ENCODE measurements at regions not wholly inside any gene's neighbourhood (a gene's known extent, or its start where the extent isn't known, plus 50 kb on each side); places are given as distances from the start of the nearest gene placed in this dataset.

GRCh38 chr2:120902592-120902991, 166.9 kb downstream of the GLI2 start:
- Histone ChIP-seq H3K79me2 (ENCODE audit: control insufficient read depth, insufficient read depth, low read length) (no peaks in the 10 kb centered on the region), H3K4me2 (replicated peaks; ENCODE audit: low read depth, low read length, poor library complexity, severe bottlenecking) (no peak overlapping the region), H3K27me3 (replicated peaks in 1 of 4; ENCODE audit: control extremely low read depth in 1 of 4, control insufficient read depth in 3 of 4, insufficient read depth in 4 of 4, low read length in 3 of 4) (no peaks in the 10 kb centered on the region), H4K20me1 (ENCODE audit: control insufficient read depth, insufficient read depth, low read length, poor library complexity, severe bottlenecking) (no peaks in the 10 kb centered on the region), H3K27ac (ENCODE audit: low read length in 2 of 2) (no peak overlapping the region), H3K4me3 (ENCODE audit: control extremely low read depth in 1 of 5, extremely low read depth in 1 of 5, insufficient read depth in 1 of 5, low read depth in 2 of 5, low read length in 4 of 5) (no peak overlapping the region), H3K9ac (ENCODE audit: low read length) (no peak overlapping the region), H3K4me1 (ENCODE audit: control insufficient read depth in 2 of 2, insufficient read depth in 2 of 2, low read length in 2 of 2) (no peaks in the 10 kb centered on the region), H2AFZ (ENCODE audit: insufficient read depth, low read depth, low read length, poor library complexity, severe bottlenecking) (no peak overlapping the region), H3K36me3 (replicated peaks in 1 of 2; ENCODE audit: control extremely low read depth in 1 of 2, control insufficient read depth in 1 of 2, extremely low read depth in 1 of 2, insufficient read depth in 2 of 2, low read length in 1 of 2) (no peaks in the 10 kb centered on the region), H3K9me3 (ENCODE audit: control extremely low read depth in 1 of 3, control insufficient read depth in 2 of 3, insufficient read depth in 1 of 3, low read length in 2 of 3) (peaks cover 0 to 3% (median 0%) of the 10 kb centered on the region in 3 donors)
- intact Hi-C loops (cut with micrococcal nuclease) = no loop called here
- no peak for DNase-seq
- TF ChIP-seq EZH2 (IDR thresholded peaks at IDR 0.05; ENCODE audit: borderline replicate concordance, insufficient read depth, low read depth, low read length, poor library complexity, severe bottlenecking) = no peak
- TF ChIP-seq, protein P1, sequence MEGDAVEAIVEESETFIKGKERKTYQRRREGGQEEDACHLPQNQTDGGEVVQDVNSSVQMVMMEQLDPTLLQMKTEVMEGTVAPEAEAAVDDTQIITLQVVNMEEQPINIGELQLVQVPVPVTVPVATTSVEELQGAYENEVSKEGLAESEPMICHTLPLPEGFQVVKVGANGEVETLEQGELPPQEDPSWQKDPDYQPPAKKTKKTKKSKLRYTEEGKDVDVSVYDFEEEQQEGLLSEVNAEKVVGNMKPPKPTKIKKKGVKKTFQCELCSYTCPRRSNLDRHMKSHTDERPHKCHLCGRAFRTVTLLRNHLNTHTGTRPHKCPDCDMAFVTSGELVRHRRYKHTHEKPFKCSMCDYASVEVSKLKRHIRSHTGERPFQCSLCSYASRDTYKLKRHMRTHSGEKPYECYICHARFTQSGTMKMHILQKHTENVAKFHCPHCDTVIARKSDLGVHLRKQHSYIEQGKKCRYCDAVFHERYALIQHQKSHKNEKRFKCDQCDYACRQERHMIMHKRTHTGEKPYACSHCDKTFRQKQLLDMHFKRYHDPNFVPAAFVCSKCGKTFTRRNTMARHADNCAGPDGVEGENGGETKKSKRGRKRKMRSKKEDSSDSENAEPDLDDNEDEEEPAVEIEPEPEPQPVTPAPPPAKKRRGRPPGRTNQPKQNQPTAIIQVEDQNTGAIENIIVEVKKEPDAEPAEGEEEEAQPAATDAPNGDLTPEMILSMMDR (IDR thresholded peaks at IDR 0.05) = no peak
- Mint-ChIP-seq H3K4me1 (no peaks in the 10 kb centered on the region), H3K9me3 (ENCODE audit: insufficient read depth) (no peaks in the 10 kb centered on the region), H3K27ac (no peak overlapping the region), H3K27me3 (no peaks in the 10 kb centered on the region), H3K4me3 (no peak overlapping the region)
- 63% methylated on average over 2 of the region's 2 CpGs for WGBS (ENCODE audit: insufficient coverage)
- no peak for ATAC-seq (ENCODE audit: low read depth)
- ChIA-PET CTCF (no interaction called here), POLR2A (no interaction called here)

DNA sequence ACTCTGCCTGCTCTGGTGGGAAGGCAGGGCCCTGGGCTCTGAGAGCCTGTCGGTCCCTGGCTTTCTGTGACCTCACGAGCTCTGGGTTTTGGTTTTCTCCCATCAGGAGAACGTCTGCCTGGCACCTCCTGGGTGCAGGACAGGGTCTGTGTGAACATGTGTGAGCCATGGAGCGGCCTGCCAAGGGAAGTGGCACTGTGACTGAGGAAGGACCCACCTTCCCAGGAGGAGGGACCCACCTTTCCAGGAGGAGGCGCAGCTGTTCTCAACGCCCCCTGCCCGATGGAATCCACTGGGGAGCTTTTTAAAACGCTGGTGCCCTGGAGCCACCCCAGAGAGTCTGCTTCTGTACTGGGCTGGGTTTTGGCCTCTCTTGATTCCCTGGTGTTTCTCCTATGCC, 168.7 kb downstream of the GLI2 start:
- H2AFZ ChIP-seq (ENCODE audit: insufficient read depth, low read depth, low read length, poor library complexity, severe bottlenecking) = no peak overlapping the region
- H3K4me3 ChIP-seq (ENCODE audit: control extremely low read depth in 1 of 5, extremely low read depth in 1 of 5, insufficient read depth in 1 of 5, low read depth in 2 of 5, low read length in 4 of 5) = no peak overlapping the region
- 84% methylated on average over 8 of the region's 8 CpGs for WGBS (ENCODE audit: insufficient coverage)
- no peaks in the 10 kb centered on the region for H3K9me3 Mint-ChIP-seq (ENCODE audit: insufficient read depth)
- H3K4me1 Mint-ChIP-seq = no peaks in the 10 kb centered on the region
- no peaks in the 10 kb centered on the region for H3K27me3 ChIP-seq (replicated peaks in 1 of 4; ENCODE audit: control extremely low read depth in 1 of 4, control insufficient read depth in 3 of 4, insufficient read depth in 4 of 4, low read length in 3 of 4)
- ChIA-PET POLR2A (no interaction called here), CTCF (no interaction called here)
- ATAC-seq (ENCODE audit: low read depth) = no peak
- no peak overlapping the region for H3K27ac Mint-ChIP-seq
- DNase-seq = no peak
- intact Hi-C loops (cut with micrococcal nuclease) = no loop called here
- no peaks in the 10 kb centered on the region for H3K27me3 Mint-ChIP-seq
- no peak overlapping the region for H3K9ac ChIP-seq (ENCODE audit: low read length)
- no peak for TF ChIP-seq EZH2 (IDR thresholded peaks at IDR 0.05; ENCODE audit: borderline replicate concordance, insufficient read depth, low read depth, low read length, poor library complexity, severe bottlenecking)
- TF ChIP-seq, protein P1 (IDR thresholded peaks at IDR 0.05) = no peak
- H4K20me1 ChIP-seq (ENCODE audit: control insufficient read depth, insufficient read depth, low read length, poor library complexity, severe bottlenecking) = no peaks in the 10 kb centered on the region
- H3K4me2 ChIP-seq (replicated peaks; ENCODE audit: low read depth, low read length, poor library complexity, severe bottlenecking) = no peak overlapping the region
- H3K27ac ChIP-seq (ENCODE audit: low read length in 2 of 2) = no peak overlapping the region
- H3K4me1 ChIP-seq (ENCODE audit: control insufficient read depth in 2 of 2, insufficient read depth in 2 of 2, low read length in 2 of 2) = no peaks in the 10 kb centered on the region
- no peaks in the 10 kb centered on the region for H3K79me2 ChIP-seq (ENCODE audit: control insufficient read depth, insufficient read depth, low read length)
- H3K9me3 ChIP-seq (ENCODE audit: control extremely low read depth in 1 of 3, control insufficient read depth in 2 of 3, insufficient read depth in 1 of 3, low read length in 2 of 3) = peaks cover 0 to 3% (median 0%) of the 10 kb centered on the region in 3 donors
- no peaks in the 10 kb centered on the region for H3K36me3 ChIP-seq (replicated peaks in 1 of 2; ENCODE audit: control extremely low read depth in 1 of 2, control insufficient read depth in 1 of 2, extremely low read depth in 1 of 2, insufficient read depth in 2 of 2, low read length in 1 of 2)
- H3K4me3 Mint-ChIP-seq = no peak overlapping the region

Measured in B cell (primary cell).